Calu3 (cell line): ENCODE measurements at regions not wholly inside any gene's neighbourhood (a gene's known extent, or its start where the extent isn't known, plus 50 kb on each side); places are given as distances from the start of the nearest gene placed in this dataset.

Experiments used
- BruUV-seq: library from RNA; stranded (reverse); fragments of 400-500 nt; replicated peaks from 2 replicates; lab custom pipeline; 2021; lab: Mats Ljungman, UMichigan
- CTCF ChIA-PET: fragments of 300-600 bp; sonication (Branson Sonifier 250); formaldehyde crosslinking; loops from one replicate; lab custom pipeline; 2022; ENCODE audit warnings: antibody characterized with exemption; lab: Charles Lee
- DNase-seq: peaks from one replicate; pipeline ENCODE4 v3.0.0; 2022
- H3K27ac Mint-ChIP-seq: one replicate; pipeline ENCODE4 v1.8.0; 2022; ENCODE audit warnings: mixed read lengths; ENCODE audit not compliant: unreplicated experiment
- H3K27me3 Mint-ChIP-seq: one replicate; pipeline ENCODE4 v1.8.0; 2022; ENCODE audit warnings: mixed read lengths; ENCODE audit not compliant: unreplicated experiment
- H3K36me3 Mint-ChIP-seq: one replicate; pipeline ENCODE4 v1.8.0; 2022; ENCODE audit warnings: mild to moderate bottlenecking, moderate library complexity, mixed read lengths; ENCODE audit not compliant: insufficient read depth, unreplicated experiment
- H3K4me1 Mint-ChIP-seq: one replicate; pipeline ENCODE4 v1.8.0; 2022; ENCODE audit warnings: mild to moderate bottlenecking, low read depth, mixed read lengths; ENCODE audit not compliant: unreplicated experiment
- H3K4me3 Mint-ChIP-seq: one replicate; pipeline ENCODE4 v1.8.0; 2022; ENCODE audit warnings: mild to moderate bottlenecking, low read depth, moderate library complexity, mixed read lengths; ENCODE audit not compliant: unreplicated experiment
- H3K9me3 Mint-ChIP-seq: one replicate; pipeline ENCODE4 v1.8.0; 2022; ENCODE audit warnings: low read depth, mixed read lengths; ENCODE audit not compliant: unreplicated experiment
- CTCF ChIP-seq: fragments of 200-600 bp; IDR thresholded peaks from one replicate; pipeline ENCODE4 v1.8.0; 2022; ENCODE audit warnings: antibody characterized with exemption; ENCODE audit not compliant: unreplicated experiment
- intact Hi-C: fragments of 100-400 bp; cut with micrococcal nuclease; formaldehyde crosslinking; loops from one replicate; pipeline ENCODE4 v1.10.0; 2022; ENCODE audit not compliant: unreplicated experiment

GRCh38 chr3:8450618-8451017 lies 51.0 kb upstream of the LMCD1 start:
- no peak for DNase-seq
- CTCF ChIA-PET: no interaction called here
- no peaks in the 10 kb centered on the region for H3K36me3 Mint-ChIP-seq

GRCh38 chr3:8451696-8452095 lies 49.9 kb upstream of the LMCD1 start:
- Mint-ChIP-seq H3K4me3 (no peak overlapping the region), H3K4me1 (peaks cover 18% of the 10 kb centered on the region), H3K9me3 (no peaks in the 10 kb centered on the region), H3K36me3 (no peaks in the 10 kb centered on the region), H3K27me3 (no peaks in the 10 kb centered on the region), H3K27ac (no peak overlapping the region)
- CTCF ChIA-PET: no interaction called here
- TF ChIP-seq CTCF: no peak
- no peak for DNase-seq
- intact Hi-C loops: no loop called here
- BruUV-seq: no TSS peak

More at GRCh38 chr3:8450618-8451017, 51.0 kb upstream of the LMCD1 start:
- no peaks in the 10 kb centered on the region for H3K9me3 Mint-ChIP-seq
- no peaks in the 10 kb centered on the region for H3K27me3 Mint-ChIP-seq
- no peak for TF ChIP-seq CTCF
- H3K27ac Mint-ChIP-seq: no peak overlapping the region
- no TSS peak for BruUV-seq
- H3K4me3 Mint-ChIP-seq: no peak overlapping the region
- intact Hi-C loops: no loop called here
- H3K4me1 Mint-ChIP-seq: peaks cover 22% of the 10 kb centered on the region
